Immature natural killer cell (primary cell): ENCODE measurements at regions not wholly inside any gene's neighbourhood (a gene's known extent, or its start where the extent isn't known, plus 50 kb on each side); places are given as distances from the start of the nearest gene placed in this dataset.

Experiments
- DNase-seq, 3 donors: peaks; one replicate each; pipeline ENCODE4 v3.0.0; 2022; ENCODE audit warnings: mixed read lengths in 1 of 3
- H3K27ac Mint-ChIP-seq, 6 donors: one replicate each; pipeline ENCODE4 v1.8.0; 2020; ENCODE audit warnings: mixed read lengths in 6 of 6, mild to moderate bottlenecking in 5 of 6, inconsistent platforms in 4 of 6, moderate library complexity in 3 of 6
- H3K27me3 Mint-ChIP-seq, 3 donors: one replicate each; pipeline ENCODE4 v1.8.0; 2020 to 2021; ENCODE audit warnings: low read depth in 3 of 3, mild to moderate bottlenecking in 3 of 3, mixed read lengths in 3 of 3, moderate library complexity in 3 of 3, inconsistent platforms in 1 of 3
- H3K36me3 Mint-ChIP-seq, 3 donors: one replicate each; pipeline ENCODE4 v1.8.0; 2020; ENCODE audit warnings: mixed read lengths in 3 of 3, inconsistent platforms in 2 of 3, mild to moderate bottlenecking in 2 of 3
- H3K4me1 Mint-ChIP-seq, 2 donors: one replicate each; pipeline ENCODE4 v1.8.0; 2020; ENCODE audit warnings: inconsistent platforms in 2 of 2, mild to moderate bottlenecking in 2 of 2, mixed read lengths in 2 of 2, moderate library complexity in 1 of 2
- H3K4me3 Mint-ChIP-seq, 5 donors: one replicate each; pipeline ENCODE4 v1.8.0; 2020; ENCODE audit warnings: mild to moderate bottlenecking in 5 of 5, mixed read lengths in 5 of 5, inconsistent platforms in 3 of 5, moderate library complexity in 3 of 5
- H3K9me3 Mint-ChIP-seq, 6 donors: one replicate each; pipeline ENCODE4 v1.8.0; 2020; ENCODE audit warnings: mild to moderate bottlenecking in 6 of 6, mixed read lengths in 6 of 6, inconsistent platforms in 4 of 6, moderate library complexity in 3 of 6

- no peaks in the 10 kb centered on the region for H3K27me3 Mint-ChIP-seq
- peaks cover 0 to 9% (median 2%) of the 10 kb centered on the region in 6 donors for H3K9me3 Mint-ChIP-seq
- no peak for DNase-seq
- no peak overlapping the region for H3K4me3 Mint-ChIP-seq
- no peaks in the 10 kb centered on the region for H3K4me1 Mint-ChIP-seq
- H3K27ac Mint-ChIP-seq: no peak overlapping the region
- H3K36me3 Mint-ChIP-seq: no peaks in the 10 kb centered on the region
Measured at GRCh38 chr14:84546236-84546635, 983.7 kb upstream of the FLRT2 start.

GRCh38 chr14:84554136-84554535 lies 975.8 kb upstream of the FLRT2 start:
- no peak for DNase-seq
- Mint-ChIP-seq H3K9me3 (peaks cover 4 to 19% (median 5%) of the 10 kb centered on the region in 6 donors), H3K27me3 (no peaks in the 10 kb centered on the region), H3K4me3 (no peak overlapping the region), H3K36me3 (no peaks in the 10 kb centered on the region), H3K27ac (no peak overlapping the region), H3K4me1 (no peaks in the 10 kb centered on the region)

- Mint-ChIP-seq H3K4me3 (no peak overlapping the region), H3K36me3 (no peaks in the 10 kb centered on the region), H3K9me3 (peaks cover 3 to 19% (median 7%) of the 10 kb centered on the region in 6 donors), H3K4me1 (no peaks in the 10 kb centered on the region), H3K27me3 (no peaks in the 10 kb centered on the region), H3K27ac (no peak overlapping the region)
- DNase-seq: no peak
Measured at GRCh38 chr14:84555493-84555892, 974.5 kb upstream of the FLRT2 start.

GRCh38 chr14:84566109-84566508 lies 963.8 kb upstream of the FLRT2 start:
- H3K27me3 Mint-ChIP-seq: no peaks in the 10 kb centered on the region
- H3K4me3 Mint-ChIP-seq: no peak overlapping the region
- H3K27ac Mint-ChIP-seq: no peak overlapping the region
- peaks cover 3 to 29% (median 10%) of the 10 kb centered on the region in 6 donors for H3K9me3 Mint-ChIP-seq
- no peaks in the 10 kb centered on the region for H3K36me3 Mint-ChIP-seq
- no peak for DNase-seq
- H3K4me1 Mint-ChIP-seq: no peaks in the 10 kb centered on the region

GRCh38 chr14:84575681-84576080 lies 954.3 kb upstream of the FLRT2 start:
- Mint-ChIP-seq H3K4me1 (no peaks in the 10 kb centered on the region), H3K36me3 (no peaks in the 10 kb centered on the region), H3K27me3 (peaks cover 0 to 1% (median 0%) of the 10 kb centered on the region in 3 donors), H3K27ac (no peak overlapping the region), H3K9me3 (peaks cover 2 to 31% (median 10%) of the 10 kb centered on the region in 6 donors), H3K4me3 (no peak overlapping the region)
- no peak for DNase-seq

- Mint-ChIP-seq H3K36me3 (no peaks in the 10 kb centered on the region), H3K9me3 (peaks cover 0 to 22% (median 3%) of the 10 kb centered on the region in 6 donors), H3K27me3 (no peaks in the 10 kb centered on the region), H3K27ac (no peak overlapping the region), H3K4me1 (no peaks in the 10 kb centered on the region), H3K4me3 (no peak overlapping the region)
- DNase-seq: no peak
Measured at GRCh38 chr14:84579292-84579691, 950.7 kb upstream of the FLRT2 start.

GRCh38 chr14:84581041-84581440 lies 948.9 kb upstream of the FLRT2 start:
- Mint-ChIP-seq H3K36me3 (no peaks in the 10 kb centered on the region), H3K4me1 (no peaks in the 10 kb centered on the region), H3K4me3 (no peak overlapping the region), H3K9me3 (peaks cover 2 to 17% (median 3%) of the 10 kb centered on the region in 6 donors), H3K27ac (no peak overlapping the region), H3K27me3 (no peaks in the 10 kb centered on the region)
- DNase-seq: no peak

GRCh38 chr14:84584511-84584910 lies 945.4 kb upstream of the FLRT2 start:
- Mint-ChIP-seq H3K4me3 (no peak overlapping the region), H3K27me3 (peaks cover 0 to 2% (median 0%) of the 10 kb centered on the region in 3 donors), H3K27ac (no peak overlapping the region), H3K4me1 (no peaks in the 10 kb centered on the region), H3K9me3 (peaks cover 2 to 22% (median 4%) of the 10 kb centered on the region in 6 donors), H3K36me3 (no peaks in the 10 kb centered on the region)
- DNase-seq: no peak

GRCh38 chr14:84591827-84592445 lies 938.0 kb upstream of the FLRT2 start:
- Mint-ChIP-seq H3K9me3 (peaks cover 0 to 13% (median 0%) of the 10 kb centered on the region in 6 donors), H3K4me1 (no peaks in the 10 kb centered on the region), H3K36me3 (no peaks in the 10 kb centered on the region), H3K27ac (no peak overlapping the region), H3K27me3 (peaks cover 0 to 5% (median 0%) of the 10 kb centered on the region in 3 donors), H3K4me3 (no peak overlapping the region)
- DNase-seq: no peak

GRCh38 chr14:84592770-84593169 lies 937.2 kb upstream of the FLRT2 start:
- no peak overlapping the region for H3K27ac Mint-ChIP-seq
- no peak overlapping the region for H3K4me3 Mint-ChIP-seq
- no peak for DNase-seq
- no peaks in the 10 kb centered on the region for H3K36me3 Mint-ChIP-seq
- peaks cover 0 to 13% (median 0%) of the 10 kb centered on the region in 6 donors for H3K9me3 Mint-ChIP-seq
- no peaks in the 10 kb centered on the region for H3K4me1 Mint-ChIP-seq
- peaks cover 0 to 3% (median 0%) of the 10 kb centered on the region in 3 donors for H3K27me3 Mint-ChIP-seq

- Mint-ChIP-seq H3K4me3 (no peak overlapping the region), H3K36me3 (no peaks in the 10 kb centered on the region), H3K27me3 (no peaks in the 10 kb centered on the region), H3K27ac (no peak overlapping the region), H3K4me1 (no peaks in the 10 kb centered on the region), H3K9me3 (peaks cover 0 to 19% (median 2%) of the 10 kb centered on the region in 6 donors)
- DNase-seq: no peak
Measured at GRCh38 chr14:84610086-84610485, 919.9 kb upstream of the FLRT2 start.

GRCh38 chr14:84622357-84622756 lies 907.6 kb upstream of the FLRT2 start:
- no peaks in the 10 kb centered on the region for H3K36me3 Mint-ChIP-seq
- H3K4me3 Mint-ChIP-seq: no peak overlapping the region
- H3K27me3 Mint-ChIP-seq: no peaks in the 10 kb centered on the region
- peaks cover 0 to 15% (median 7%) of the 10 kb centered on the region in 6 donors for H3K9me3 Mint-ChIP-seq
- no peak for DNase-seq
- H3K27ac Mint-ChIP-seq: no peak overlapping the region
- no peaks in the 10 kb centered on the region for H3K4me1 Mint-ChIP-seq

GRCh38 chr14:84643446-84643845 lies 886.5 kb upstream of the FLRT2 start:
- Mint-ChIP-seq H3K9me3 (peaks cover 0 to 40% (median 11%) of the 10 kb centered on the region in 6 donors), H3K36me3 (peaks cover 0 to 4% (median 0%) of the 10 kb centered on the region in 3 donors), H3K4me1 (no peaks in the 10 kb centered on the region), H3K4me3 (no peak overlapping the region), H3K27me3 (peaks cover 0 to 2% (median 0%) of the 10 kb centered on the region in 3 donors), H3K27ac (no peak overlapping the region)
- no peak for DNase-seq

- H3K27ac Mint-ChIP-seq: no peak overlapping the region
- H3K9me3 Mint-ChIP-seq: peaks cover 2 to 15% (median 9%) of the 10 kb centered on the region in 6 donors
- no peaks in the 10 kb centered on the region for H3K4me1 Mint-ChIP-seq
- no peaks in the 10 kb centered on the region for H3K27me3 Mint-ChIP-seq
- no peak overlapping the region for H3K4me3 Mint-ChIP-seq
- no peak for DNase-seq
- no peaks in the 10 kb centered on the region for H3K36me3 Mint-ChIP-seq
Measured at GRCh38 chr14:84646786-84647500, 883.0 kb upstream of the FLRT2 start.
